ENCODE measurements at regions not wholly inside any gene's neighbourhood (a gene's known extent, or its start where the extent isn't known, plus 50 kb on each side); places are given as distances from the start of the nearest gene placed in this dataset.
"Not testable (repeated sequence)": the region's sequence is repeated elsewhere in the genome, so short reads cannot be mapped to it uniquely, and the experiment has no call there.

DNA sequence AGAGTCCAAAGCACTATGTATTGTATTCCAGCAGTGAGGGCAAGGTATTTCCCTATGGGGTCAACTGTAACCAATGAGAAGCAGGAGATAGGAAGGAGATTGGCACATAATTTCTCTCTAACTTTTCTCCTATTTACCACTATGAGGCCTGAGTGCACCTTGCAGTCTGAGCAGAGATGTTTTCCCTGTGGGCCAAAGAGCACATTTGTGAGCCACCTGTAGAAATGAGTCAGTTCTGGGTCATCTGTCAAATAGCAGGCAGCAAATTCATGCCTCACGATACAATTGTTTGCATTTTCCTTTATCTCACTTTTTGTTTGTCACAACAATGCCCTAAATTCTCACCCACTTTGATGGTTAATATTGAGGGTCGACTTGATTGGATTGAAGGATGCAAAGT lies 547.2 kb upstream of the NCAM2 start:
- no peak overlapping the region for H3K27ac ChIP-seq
- TF ChIP-seq, protein P1, sequence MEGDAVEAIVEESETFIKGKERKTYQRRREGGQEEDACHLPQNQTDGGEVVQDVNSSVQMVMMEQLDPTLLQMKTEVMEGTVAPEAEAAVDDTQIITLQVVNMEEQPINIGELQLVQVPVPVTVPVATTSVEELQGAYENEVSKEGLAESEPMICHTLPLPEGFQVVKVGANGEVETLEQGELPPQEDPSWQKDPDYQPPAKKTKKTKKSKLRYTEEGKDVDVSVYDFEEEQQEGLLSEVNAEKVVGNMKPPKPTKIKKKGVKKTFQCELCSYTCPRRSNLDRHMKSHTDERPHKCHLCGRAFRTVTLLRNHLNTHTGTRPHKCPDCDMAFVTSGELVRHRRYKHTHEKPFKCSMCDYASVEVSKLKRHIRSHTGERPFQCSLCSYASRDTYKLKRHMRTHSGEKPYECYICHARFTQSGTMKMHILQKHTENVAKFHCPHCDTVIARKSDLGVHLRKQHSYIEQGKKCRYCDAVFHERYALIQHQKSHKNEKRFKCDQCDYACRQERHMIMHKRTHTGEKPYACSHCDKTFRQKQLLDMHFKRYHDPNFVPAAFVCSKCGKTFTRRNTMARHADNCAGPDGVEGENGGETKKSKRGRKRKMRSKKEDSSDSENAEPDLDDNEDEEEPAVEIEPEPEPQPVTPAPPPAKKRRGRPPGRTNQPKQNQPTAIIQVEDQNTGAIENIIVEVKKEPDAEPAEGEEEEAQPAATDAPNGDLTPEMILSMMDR (conservative IDR thresholded peaks at IDR 0.05) = no peak
- TF ChIP-seq ZFX (IDR thresholded peaks at IDR 0.05) = no peak

DNA sequence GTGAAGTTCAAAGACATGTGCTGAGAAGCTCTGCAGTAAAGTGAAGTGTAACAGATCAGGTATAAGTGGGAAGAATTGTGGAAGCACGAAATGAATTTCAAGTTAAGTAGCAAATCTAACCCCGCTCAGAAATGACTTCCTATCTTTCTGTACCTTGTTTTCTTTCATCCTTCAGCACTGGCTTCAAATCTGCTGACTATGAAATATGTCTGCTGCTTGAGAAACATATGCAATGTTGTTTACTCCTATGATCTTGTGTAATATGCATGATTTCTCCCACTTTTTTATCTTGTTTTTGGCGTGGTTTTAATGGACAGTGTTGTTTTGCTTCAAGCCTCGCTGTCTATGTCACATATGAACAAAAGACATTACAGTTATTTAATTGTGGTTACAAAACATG lies 545.3 kb upstream of the NCAM2 start:
- TF ChIP-seq, protein P1 (conservative IDR thresholded peaks at IDR 0.05) = no peak
- no peak for TF ChIP-seq ZFX (IDR thresholded peaks at IDR 0.05)
- H3K27ac ChIP-seq = no peak overlapping the region

DNA sequence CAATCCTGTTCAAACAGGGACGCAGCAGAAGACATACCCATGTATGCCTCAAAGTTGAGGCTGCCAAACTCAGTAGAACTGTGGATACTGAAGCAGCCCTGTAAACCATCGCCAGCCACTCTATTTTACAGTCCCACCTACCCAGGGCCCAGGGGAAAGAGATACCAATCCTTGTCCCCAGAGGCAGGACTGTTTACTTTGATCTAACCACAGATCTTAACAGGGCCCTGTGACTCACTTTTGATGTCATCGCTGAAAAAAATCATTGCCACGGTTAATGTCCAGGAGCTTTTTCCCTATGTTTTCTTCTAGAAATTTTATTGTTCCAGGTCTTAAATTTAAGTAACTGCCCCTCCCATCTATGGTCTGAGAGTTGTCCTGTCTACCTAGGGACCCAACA lies 538.4 kb upstream of the NCAM2 start:
- no peak for TF ChIP-seq ZFX (IDR thresholded peaks at IDR 0.05)
- TF ChIP-seq, protein P1 (conservative IDR thresholded peaks at IDR 0.05) = no peak
- H3K27ac ChIP-seq = no peak overlapping the region

DNA sequence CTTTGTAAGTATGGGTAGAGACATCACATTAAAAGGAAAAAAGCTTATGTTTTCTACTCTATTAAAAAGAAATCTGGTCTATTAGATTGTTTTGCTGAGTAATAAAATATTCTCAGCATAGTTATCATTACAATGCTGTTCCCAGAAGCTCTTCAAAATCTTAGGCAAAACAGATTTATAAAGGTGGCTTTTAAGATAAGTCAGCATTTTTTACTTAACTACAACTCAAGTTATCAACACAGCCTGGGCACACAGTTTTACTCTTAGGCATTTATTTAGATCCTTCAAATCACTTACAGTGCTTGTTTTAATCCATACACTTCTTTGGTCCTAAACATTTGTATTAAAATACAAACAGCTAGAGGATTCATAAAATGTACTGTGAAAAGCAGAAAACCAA lies 534.8 kb upstream of the NCAM2 start:
- no peak overlapping the region for H3K27ac ChIP-seq
- TF ChIP-seq, protein P1 (conservative IDR thresholded peaks at IDR 0.05) = no peak
- TF ChIP-seq ZFX (IDR thresholded peaks at IDR 0.05) = no peak

DNA sequence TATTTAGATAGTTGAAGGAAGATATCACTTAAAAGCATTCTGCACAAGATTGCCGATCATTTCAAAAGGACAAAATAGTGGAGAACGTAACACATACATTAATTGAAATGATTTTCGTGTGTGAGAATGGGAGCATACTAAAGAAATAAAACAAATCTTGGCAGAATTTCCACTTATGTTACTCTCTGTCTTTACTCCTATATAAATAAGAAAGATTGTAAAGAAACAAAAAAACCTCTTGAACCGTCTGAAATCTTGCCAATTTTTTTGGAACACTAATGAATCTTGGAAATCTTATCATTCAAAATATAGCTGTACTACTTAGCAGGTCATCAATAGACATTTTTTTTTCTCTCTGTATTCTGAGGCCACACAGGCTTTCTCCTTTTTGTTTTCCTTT lies 528.8 kb upstream of the NCAM2 start:
- TF ChIP-seq, protein P1 (conservative IDR thresholded peaks at IDR 0.05) = no peak
- TF ChIP-seq ZFX (IDR thresholded peaks at IDR 0.05) = no peak
- H3K27ac ChIP-seq = no peak overlapping the region

DNA sequence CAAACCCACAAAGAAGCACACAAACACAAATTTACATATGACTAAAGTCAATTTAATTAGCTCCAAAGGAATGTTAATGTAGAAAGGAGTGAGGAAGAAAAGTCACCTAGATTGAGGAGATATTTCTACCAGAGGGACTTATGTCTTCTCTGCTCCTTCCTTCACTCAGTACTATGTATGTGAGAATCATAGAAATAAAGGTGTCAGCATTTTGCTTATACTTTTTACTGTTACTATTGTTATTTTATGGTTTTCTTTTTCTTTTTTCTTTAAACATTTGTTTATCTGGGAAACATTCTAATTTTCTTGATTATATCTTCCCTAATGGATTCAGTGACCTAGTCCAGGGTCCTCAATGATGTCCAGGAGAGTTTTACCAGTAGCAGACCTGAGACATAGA lies 511.9 kb upstream of the NCAM2 start:
- H3K27ac ChIP-seq = no peak overlapping the region
- TF ChIP-seq, protein P1 (conservative IDR thresholded peaks at IDR 0.05) = no peak
- no peak for TF ChIP-seq ZFX (IDR thresholded peaks at IDR 0.05)

DNA sequence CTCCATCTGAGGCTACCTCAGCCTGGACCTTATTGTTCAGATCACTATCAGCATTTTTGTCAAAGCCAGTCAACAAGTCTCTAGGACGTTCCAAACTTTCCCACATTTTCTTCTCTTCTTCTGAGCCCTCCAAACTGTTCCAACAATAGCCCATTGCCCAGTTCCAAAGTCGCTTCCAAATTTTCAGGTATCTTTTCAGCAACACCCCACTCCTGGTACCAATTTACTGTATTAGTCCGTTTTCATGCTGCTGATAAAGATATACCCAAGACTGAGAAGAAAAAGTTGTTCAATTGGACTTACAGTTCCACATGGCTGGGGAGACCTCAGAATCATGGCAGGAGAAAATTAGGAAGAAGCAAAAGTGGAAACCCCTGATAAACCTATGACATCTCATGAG lies 495.3 kb upstream of the NCAM2 start:
- not testable (repeated sequence) for H3K27ac ChIP-seq

DNA sequence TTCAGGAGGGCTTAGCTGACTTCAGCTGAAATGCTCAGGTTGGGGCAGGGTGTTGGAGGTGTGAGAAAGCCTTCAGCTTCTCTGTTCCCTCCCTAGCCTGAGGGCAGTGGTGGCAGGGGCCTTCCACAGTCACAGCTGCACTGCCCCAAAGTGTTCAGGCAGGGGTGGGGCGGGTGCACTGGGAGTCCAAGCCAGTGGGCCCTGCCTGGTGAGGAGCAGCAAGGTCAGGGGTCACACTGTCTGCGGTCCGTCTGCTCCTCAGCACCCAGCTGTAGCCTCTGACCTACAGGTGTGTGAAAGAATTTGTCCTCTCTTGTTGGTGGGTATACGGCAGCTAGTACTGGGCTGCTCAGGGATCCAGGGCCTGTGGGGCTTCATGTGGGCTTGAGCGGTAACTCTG lies 490.4 kb upstream of the NCAM2 start:
- TF ChIP-seq, protein P1 (conservative IDR thresholded peaks at IDR 0.05) = no peak
- TF ChIP-seq ZFX (IDR thresholded peaks at IDR 0.05) = no peak
- H3K27ac ChIP-seq = no peak overlapping the region
